NCI-H226 (cell line): ENCODE measurements at regions not wholly inside any gene's neighbourhood (a gene's known extent, or its start where the extent isn't known, plus 50 kb on each side); places are given as distances from the start of the nearest gene placed in this dataset.

Source experiments
- DNase-seq: peaks from one replicate; pipeline ENCODE4 v3.0.0-alpha.2; 2015

- DNase-seq, result no peak
Observed at GRCh38 chr6:167567142-167568033, 242.5 kb downstream of the TTLL2 start.

- DNase-seq, result no peak
Observed at GRCh38 chr6:167568407-167569024, 243.6 kb downstream of the TTLL2 start.

- no peak for DNase-seq
Observed at GRCh38 chr6:167569041-167569805, 244.3 kb downstream of the TTLL2 start.

GRCh38 chr6:167569879-167570278 lies 245.0 kb downstream of the TTLL2 start:
- DNase-seq, result no peak

- DNase-seq, result no peak
Observed at GRCh38 chr6:167570460-167571400, 245.8 kb downstream of the TTLL2 start.

- no peak for DNase-seq
Observed at GRCh38 chr6:167571550-167571949, 246.7 kb downstream of the TTLL2 start.

GRCh38 chr6:167572106-167572505 lies 247.2 kb downstream of the TTLL2 start:
- no peak for DNase-seq

- DNase-seq, result no peak
Observed at GRCh38 chr6:167572841-167573271, 248.0 kb downstream of the TTLL2 start.

GRCh38 chr6:167573461-167574215 lies 248.8 kb downstream of the TTLL2 start:
- DNase-seq, result peak; percentile 74

GRCh38 chr6:167574431-167575151 lies 249.7 kb downstream of the TTLL2 start:
- no peak for DNase-seq

GRCh38 chr6:167575158-167575696 lies 250.3 kb downstream of the TTLL2 start:
- no peak for DNase-seq

GRCh38 chr6:167576050-167576741 lies 250.5 kb upstream of the AFDN start:
- DNase-seq, result no peak

GRCh38 chr6:167576828-167577503 lies 249.7 kb upstream of the AFDN start:
- DNase-seq, result no peak

- no peak for DNase-seq
Observed at GRCh38 chr6:167577891-167578361, 248.8 kb upstream of the AFDN start.

GRCh38 chr6:167578371-167578901 lies 248.3 kb upstream of the AFDN start:
- no peak for DNase-seq

GRCh38 chr6:167579806-167580618 lies 246.7 kb upstream of the AFDN start:
- DNase-seq, result no peak

GRCh38 chr6:167580619-167580911 lies 246.1 kb upstream of the AFDN start:
- DNase-seq, result no peak

- no peak for DNase-seq
Observed at GRCh38 chr6:167581637-167582036, 245.1 kb upstream of the AFDN start.
